VCaP (cell line): ENCODE measurements at regions not wholly inside any gene's neighbourhood (a gene's known extent, or its start where the extent isn't known, plus 50 kb on each side); places are given as distances from the start of the nearest gene placed in this dataset.

Experiments
- H3K27ac ChIP-seq: fragments of 450-650 bp; 2 replicates; pipeline ENCODE4 v1.5.1; 2017
- TF ChIP-seq, protein P1 (sequence below): fragments of 450-650 bp; conservative IDR thresholded peaks from 2 replicates; pipeline ENCODE4 v1.5.1; 2017; ENCODE audit warnings: mild to moderate bottlenecking, moderate library complexity

DNA sequence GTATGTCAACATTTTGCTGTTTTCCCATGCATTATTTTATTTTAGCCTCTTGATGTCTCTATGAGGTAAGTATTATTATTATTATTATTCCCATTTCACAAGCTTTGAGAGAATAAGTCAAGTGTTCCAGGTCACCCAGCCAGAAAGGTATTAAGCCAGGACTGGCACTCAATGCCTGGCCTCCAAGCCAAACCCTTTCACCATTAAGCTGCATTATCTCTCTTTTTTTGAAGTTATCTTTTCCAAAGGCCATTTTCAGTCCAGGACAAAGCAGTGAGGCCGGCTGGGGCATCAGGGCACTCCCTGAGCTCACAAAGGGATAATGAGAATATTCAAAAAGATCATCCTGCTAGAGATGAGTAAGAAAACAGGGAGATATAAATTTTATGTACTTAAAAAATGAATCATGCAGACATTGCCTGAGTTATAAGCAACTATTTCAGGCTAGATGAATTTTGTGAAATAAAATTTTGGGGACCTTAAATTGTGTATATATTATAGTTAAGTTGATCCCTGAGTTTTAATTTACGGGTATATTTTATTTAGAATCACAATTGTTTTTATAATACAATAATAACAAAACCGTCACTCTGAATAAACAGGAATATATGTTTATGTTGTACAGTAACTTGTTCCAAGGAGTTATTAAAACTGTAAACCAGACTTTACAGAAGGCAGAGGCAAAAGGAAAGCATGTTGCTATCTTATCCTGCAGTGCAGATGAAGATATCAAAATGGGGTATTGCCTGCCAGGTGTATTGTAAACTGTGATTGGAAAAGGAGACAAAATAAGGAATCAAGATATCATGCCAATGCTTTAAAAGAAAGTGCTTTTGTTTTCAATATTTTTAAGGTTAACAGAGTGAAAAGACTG lies 51.3 kb upstream of the CAV2 start:
- TF ChIP-seq, protein P1, sequence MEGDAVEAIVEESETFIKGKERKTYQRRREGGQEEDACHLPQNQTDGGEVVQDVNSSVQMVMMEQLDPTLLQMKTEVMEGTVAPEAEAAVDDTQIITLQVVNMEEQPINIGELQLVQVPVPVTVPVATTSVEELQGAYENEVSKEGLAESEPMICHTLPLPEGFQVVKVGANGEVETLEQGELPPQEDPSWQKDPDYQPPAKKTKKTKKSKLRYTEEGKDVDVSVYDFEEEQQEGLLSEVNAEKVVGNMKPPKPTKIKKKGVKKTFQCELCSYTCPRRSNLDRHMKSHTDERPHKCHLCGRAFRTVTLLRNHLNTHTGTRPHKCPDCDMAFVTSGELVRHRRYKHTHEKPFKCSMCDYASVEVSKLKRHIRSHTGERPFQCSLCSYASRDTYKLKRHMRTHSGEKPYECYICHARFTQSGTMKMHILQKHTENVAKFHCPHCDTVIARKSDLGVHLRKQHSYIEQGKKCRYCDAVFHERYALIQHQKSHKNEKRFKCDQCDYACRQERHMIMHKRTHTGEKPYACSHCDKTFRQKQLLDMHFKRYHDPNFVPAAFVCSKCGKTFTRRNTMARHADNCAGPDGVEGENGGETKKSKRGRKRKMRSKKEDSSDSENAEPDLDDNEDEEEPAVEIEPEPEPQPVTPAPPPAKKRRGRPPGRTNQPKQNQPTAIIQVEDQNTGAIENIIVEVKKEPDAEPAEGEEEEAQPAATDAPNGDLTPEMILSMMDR, result no peak
- no peak overlapping the region for H3K27ac ChIP-seq

DNA sequence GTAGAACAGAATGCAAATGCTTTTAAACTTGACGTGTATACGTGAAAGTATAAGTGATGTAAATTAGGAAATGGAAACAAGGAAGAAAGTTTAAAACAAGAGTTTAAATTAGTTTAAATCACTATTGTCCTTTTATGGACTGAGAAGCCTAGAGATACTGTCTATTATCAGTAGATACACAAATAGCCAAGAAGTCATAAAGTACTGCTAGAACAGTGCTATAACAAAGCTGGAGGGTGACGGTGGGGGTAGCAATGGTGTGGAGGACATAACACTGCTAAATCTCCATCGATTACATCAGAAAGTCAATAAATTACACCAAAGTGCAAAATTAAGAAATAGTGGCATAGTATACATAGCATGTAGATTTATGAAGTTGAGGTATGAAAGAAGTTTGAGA lies 50.1 kb upstream of the CAV2 start:
- TF ChIP-seq, protein P1, result no peak
- H3K27ac ChIP-seq, result no peak overlapping the region
